ENCODE measurements at regions not wholly inside any gene's neighbourhood (a gene's known extent, or its start where the extent isn't known, plus 50 kb on each side); places are given as distances from the start of the nearest gene placed in this dataset.
"Not testable (repeated sequence)": the region's sequence is repeated elsewhere in the genome, so short reads cannot be mapped to it uniquely, and the experiment has no call there.

DNA sequence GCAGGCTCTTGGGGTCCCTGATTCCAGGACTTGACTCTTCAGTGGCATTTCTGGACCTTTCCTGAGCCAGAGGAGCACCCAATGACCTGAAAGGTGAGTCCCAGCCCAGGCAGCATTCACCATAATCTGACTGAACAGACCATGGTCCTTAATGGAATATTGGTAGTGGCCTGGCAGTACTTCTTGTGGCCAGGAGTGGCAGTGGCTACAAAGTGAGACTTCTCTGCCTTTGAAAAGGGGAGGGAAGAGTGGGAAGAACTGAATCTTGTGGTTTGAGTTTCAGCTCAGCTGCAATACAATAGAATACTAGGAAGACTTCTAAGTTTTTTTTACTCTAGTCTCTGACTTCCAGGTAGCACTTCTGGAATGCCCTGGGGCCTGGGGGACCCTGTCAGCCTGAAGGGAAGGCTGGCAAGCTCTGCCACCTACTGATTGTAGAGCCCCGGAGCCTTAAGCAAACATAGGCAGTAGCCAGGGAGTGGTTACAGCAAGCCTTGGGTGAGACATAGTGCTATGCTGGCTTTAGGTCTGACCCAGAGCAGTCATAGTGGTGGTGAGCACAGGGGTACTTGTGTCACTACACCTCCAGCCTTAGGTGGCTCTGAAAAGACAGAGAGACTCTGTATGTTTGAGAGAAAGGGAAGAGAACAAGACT, 674.2 kb upstream of the MANEA start:
- no peak for DNase-seq (ENCODE audit: extremely low read depth in 1 of 11, low read depth in 9 of 11, low spot score in 4 of 11)

DNA sequence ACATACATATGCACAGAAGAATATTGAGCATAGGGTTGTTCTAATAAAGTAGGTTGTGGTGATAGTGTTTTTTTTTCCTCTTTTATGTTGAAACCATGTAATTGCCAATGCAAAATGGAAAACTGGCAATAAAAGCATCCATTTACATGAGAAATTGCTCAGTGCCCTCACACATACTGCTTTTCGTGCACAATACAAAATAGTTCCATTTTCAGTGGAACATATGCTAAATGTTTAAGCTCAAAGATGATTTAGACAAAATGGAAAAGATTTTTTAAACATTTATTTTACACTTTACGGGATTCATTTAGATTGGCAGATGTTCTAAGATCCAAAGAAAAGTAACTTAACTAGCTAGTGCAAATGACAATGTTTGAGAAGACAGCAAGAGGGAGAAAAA, 678.1 kb upstream of the MANEA start:
- DNase-seq (ENCODE audit: extremely low read depth in 1 of 11, low read depth in 9 of 11, low spot score in 4 of 11) = no peak

- DNase-seq (ENCODE audit: extremely low read depth in 1 of 11, low read depth in 9 of 11, low spot score in 4 of 11) = no peak
Observed at GRCh38 chr6:94894300-94894699, 683.0 kb upstream of the MANEA start.

DNA sequence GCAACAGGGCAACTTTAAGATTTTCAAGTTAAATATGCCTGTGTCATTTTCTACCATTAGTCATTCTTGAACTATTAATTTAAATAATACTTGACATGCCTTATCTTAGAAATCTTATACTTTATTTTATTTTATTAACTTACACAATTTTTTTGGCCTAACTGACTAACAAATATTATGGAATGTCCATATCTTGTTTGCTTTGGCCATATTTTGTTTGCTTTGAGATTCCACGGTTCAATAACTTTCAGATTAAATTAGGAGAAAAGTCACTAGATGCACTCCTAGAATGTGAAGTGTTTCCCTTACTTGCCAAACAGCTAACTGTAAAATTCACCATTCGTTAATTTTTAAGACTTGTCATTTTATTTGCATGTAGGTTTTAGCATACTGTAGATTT, 684.0 kb upstream of the MANEA start:
- DNase-seq (ENCODE audit: extremely low read depth in 1 of 11, low read depth in 9 of 11, low spot score in 4 of 11) = no peak

GRCh38 chr6:94873819-94874218, 703.5 kb upstream of the MANEA start:
- DNase-seq (ENCODE audit: extremely low read depth in 1 of 11, low read depth in 9 of 11, low spot score in 4 of 11) = not testable (repeated sequence)

GRCh38 chr6:94862112-94862511, 715.2 kb upstream of the MANEA start:
- DNase-seq (ENCODE audit: extremely low read depth in 1 of 11, low read depth in 9 of 11, low spot score in 4 of 11) = no peak

- DNase-seq (ENCODE audit: extremely low read depth in 1 of 11, low read depth in 9 of 11, low spot score in 4 of 11) = no peak
Observed at GRCh38 chr6:94859924-94860323, 717.4 kb upstream of the MANEA start.

GRCh38 chr6:94856999-94857398, 720.3 kb upstream of the MANEA start:
- not testable (repeated sequence) for DNase-seq (ENCODE audit: extremely low read depth in 1 of 11, low read depth in 9 of 11, low spot score in 4 of 11)

DNA sequence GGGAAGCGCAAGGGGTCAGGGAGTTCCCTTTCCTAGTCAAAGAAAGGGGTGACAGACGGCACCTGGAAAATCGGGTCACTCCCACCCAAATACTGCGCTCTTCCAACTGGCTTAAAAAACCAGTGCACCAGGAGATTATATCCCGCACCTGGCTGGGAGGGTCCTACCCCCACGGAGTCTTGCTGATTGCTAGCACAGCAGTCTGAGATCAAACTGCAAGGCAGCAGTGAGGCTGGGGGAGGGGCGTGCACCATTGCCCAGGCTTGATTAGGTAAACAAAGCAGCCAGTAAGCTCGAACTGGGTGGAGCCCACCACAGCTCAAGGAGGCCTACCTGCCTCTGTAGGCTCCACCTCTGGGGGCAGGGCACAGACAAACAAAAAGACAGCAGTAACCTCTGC, 726.0 kb upstream of the MANEA start:
- not testable (repeated sequence) for DNase-seq (ENCODE audit: extremely low read depth in 1 of 11, low read depth in 9 of 11, low spot score in 4 of 11)

- no peak for DNase-seq (ENCODE audit: extremely low read depth in 1 of 11, low read depth in 9 of 11, low spot score in 4 of 11)
Observed at GRCh38 chr6:94845742-94846141, 731.6 kb upstream of the MANEA start.

GRCh38 chr6:94835264-94835663, 742.1 kb upstream of the MANEA start:
- DNase-seq (ENCODE audit: extremely low read depth in 1 of 11, low read depth in 9 of 11, low spot score in 4 of 11) = no peak

DNA sequence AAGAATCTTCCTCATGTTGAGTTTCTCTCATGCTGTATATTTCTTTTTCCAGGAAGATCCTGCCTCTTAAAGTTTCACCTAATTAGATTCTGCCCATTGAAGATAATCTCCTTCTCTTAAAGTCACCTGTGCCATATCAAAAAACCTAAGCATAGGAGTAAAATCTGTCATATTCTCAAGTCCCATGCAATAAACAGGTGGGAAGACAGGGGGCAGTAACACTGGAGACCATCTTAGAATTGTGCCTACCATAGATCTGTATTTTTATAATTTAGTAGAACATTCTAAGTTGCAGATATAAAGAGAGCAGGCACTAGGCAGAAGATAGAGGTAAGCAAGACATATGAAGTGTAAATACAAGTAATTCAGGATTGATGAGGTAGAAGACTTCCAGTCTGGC, 763.5 kb upstream of the MANEA start:
- DNase-seq (ENCODE audit: extremely low read depth in 1 of 11, low read depth in 9 of 11, low spot score in 4 of 11) = no peak

GRCh38 chr6:94801344-94801743, 776.0 kb upstream of the MANEA start:
- DNase-seq (ENCODE audit: extremely low read depth in 1 of 11, low read depth in 9 of 11, low spot score in 4 of 11) = no peak

DNA sequence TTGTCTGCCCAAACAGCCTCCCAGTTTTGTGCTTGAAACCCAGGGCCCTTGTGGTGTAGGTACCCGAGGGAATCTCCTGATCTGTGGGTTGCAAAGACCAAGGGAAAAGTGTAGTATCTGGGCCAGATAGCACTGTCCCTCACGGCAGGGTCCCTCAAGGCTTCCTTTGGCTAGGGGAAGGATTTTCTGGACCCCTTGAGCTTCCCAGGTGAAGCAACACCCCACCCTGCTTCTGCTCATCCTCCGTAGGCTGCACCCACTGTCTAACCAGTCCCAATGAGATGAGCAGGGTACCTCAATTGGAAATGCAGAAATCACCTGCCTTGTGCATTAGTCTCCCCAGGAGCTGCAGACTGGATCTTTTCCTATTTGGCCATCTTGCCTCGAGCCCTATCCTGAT, 791.8 kb upstream of the MANEA start:
- no peak for DNase-seq (ENCODE audit: extremely low read depth in 1 of 11, low read depth in 9 of 11, low spot score in 4 of 11)

DNA sequence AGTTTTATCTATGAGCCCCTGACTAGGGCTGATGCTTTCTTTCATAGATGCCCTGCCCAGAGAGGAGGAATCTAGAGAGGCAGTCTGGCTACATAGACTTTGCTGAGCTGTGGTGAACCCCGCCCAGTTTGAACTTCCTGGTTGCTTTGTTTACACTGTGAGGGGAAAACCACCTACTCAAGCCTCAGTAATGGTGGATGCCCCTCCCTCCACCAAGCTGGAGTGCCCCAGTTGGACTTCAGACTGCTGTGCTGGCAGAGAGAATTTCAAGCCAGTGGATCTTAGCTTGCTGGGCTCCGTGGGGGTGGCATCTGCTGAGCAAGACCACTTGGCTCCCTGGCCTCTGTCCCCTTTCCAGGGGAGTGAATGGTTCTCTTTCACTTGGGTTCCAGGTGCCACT, 792.3 kb upstream of the MANEA start:
- not testable (repeated sequence) for DNase-seq (ENCODE audit: extremely low read depth in 1 of 11, low read depth in 9 of 11, low spot score in 4 of 11)

DNA sequence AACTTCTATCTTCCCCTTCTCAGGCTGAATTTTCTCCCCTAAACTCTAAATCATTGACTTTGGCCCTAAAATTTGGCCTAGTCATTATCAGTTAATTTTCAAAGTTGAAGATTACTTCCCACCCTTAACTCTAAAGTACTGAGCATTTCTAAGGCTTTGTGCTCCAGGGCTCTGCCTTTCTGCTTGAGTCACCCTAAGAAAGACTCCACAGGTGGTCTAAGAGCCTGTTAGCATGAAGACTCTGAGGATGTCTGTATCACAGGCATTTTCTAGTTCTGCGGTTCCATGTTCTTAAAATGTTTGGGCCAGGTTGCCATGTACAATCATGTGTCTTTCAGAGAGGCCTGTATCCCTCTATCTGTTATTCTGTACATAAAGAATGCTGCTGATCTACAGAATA, 808.1 kb upstream of the MANEA start:
- no peak for DNase-seq (ENCODE audit: extremely low read depth in 1 of 11, low read depth in 9 of 11, low spot score in 4 of 11)

- no peak for DNase-seq (ENCODE audit: extremely low read depth in 1 of 11, low read depth in 9 of 11, low spot score in 4 of 11)
Observed at GRCh38 chr6:94751641-94752329, 825.5 kb upstream of the MANEA start.

- DNase-seq (ENCODE audit: extremely low read depth in 1 of 11, low read depth in 9 of 11, low spot score in 4 of 11) = no peak
Observed at GRCh38 chr6:94736236-94736635, 841.1 kb upstream of the MANEA start.

- DNase-seq (ENCODE audit: extremely low read depth in 1 of 11, low read depth in 9 of 11, low spot score in 4 of 11) = no peak
Observed at GRCh38 chr6:94735270-94735669, 842.1 kb upstream of the MANEA start.

DNA sequence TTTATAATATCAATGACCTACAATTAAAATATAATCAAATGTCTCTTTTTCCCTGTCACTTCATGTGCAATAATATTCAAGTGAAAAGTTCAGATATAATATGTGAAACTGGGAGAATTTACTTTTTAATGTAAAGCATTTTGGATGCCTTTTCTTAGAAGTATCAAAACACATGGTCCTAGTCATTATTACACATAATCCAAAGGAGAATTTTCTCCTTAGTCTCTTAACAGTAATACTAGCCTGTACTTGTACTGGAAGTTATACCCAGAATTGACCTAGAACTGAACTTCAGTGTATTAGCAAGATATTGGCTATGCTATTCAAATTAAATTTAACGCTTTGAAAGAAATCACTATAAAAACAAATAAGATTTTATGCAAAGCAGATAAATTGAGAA, 842.6 kb upstream of the MANEA start:
- DNase-seq (ENCODE audit: extremely low read depth in 1 of 11, low read depth in 9 of 11, low spot score in 4 of 11) = no peak

- DNase-seq (ENCODE audit: extremely low read depth in 1 of 11, low read depth in 9 of 11, low spot score in 4 of 11) = no peak
Observed at GRCh38 chr6:94733066-94733465, 844.3 kb upstream of the MANEA start.
